ENCODE measurements at regions not wholly inside any gene's neighbourhood (a gene's known extent, or its start where the extent isn't known, plus 50 kb on each side); places are given as distances from the start of the nearest gene placed in this dataset.

DNA sequence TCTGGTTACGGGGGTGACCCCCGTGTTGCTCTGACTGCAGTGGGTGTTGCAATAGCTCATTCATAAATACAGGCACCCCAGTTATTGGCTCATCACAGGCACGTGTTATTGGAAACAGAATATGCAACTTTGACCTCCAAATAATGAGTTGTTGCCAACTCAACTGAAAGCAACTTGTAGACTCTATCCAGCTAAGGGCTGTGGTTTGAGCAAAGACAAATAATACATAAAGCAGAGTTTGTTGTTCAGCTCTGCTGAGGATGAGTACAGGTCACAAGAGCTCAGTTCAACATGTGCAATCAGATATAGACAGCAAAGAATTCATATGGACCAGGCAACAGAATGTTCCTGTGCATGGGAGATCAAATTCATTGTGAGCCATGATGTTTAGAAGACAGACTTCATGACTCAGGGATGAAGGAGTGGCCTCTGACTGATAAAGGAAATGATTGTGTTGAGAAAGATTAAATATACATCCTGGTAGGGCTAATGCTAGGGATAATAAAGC is 87.6 kb upstream of the LRIG1 start:
- TF ChIP-seq CTCF (IDR thresholded peaks at IDR 0.05; ENCODE audit: insufficient read depth, low read length, poor library complexity, severe bottlenecking) (no peak), EZH2phosphoT487 (conservative IDR thresholded peaks at IDR 0.05; ENCODE audit: low read length) (no peak)

Measured in SU-DHL-6 (cell line).